Activated naive CD4-positive, alpha-beta T cell (primary cell): ENCODE measurements at regions not wholly inside any gene's neighbourhood (a gene's known extent, or its start where the extent isn't known, plus 50 kb on each side); places are given as distances from the start of the nearest gene placed in this dataset.
"Not testable (repeated sequence)": the region's sequence is repeated elsewhere in the genome, so short reads cannot be mapped to it uniquely, and the experiment has no call there.

ENCODE experiments used
- DNase-seq, 4 experiments: peaks; one replicate each; lab custom pipeline; 2025; lab: John Stamatoyannopoulos, UW

GRCh38 chr2:131738996-131739434, 211.3 kb downstream of the CCDC74A start:
- DNase-seq, result not testable (repeated sequence)

GRCh38 chr2:131753640-131754561, 226.2 kb downstream of the CCDC74A start:
- DNase-seq, result no peak

- no peak for DNase-seq
Observed at GRCh38 chr2:131754929-131755720, 227.4 kb downstream of the CCDC74A start.

GRCh38 chr2:131756141-131756907, 228.6 kb downstream of the CCDC74A start:
- no peak for DNase-seq

GRCh38 chr2:131758941-131759340, 231.3 kb downstream of the CCDC74A start:
- DNase-seq, result not testable (repeated sequence)

- DNase-seq, result not testable (repeated sequence)
Observed at GRCh38 chr2:131774955-131775555, 247.4 kb downstream of the CCDC74A start.

GRCh38 chr2:131775903-131776506, 248.3 kb downstream of the CCDC74A start:
- not testable (repeated sequence) for DNase-seq

- DNase-seq, result not testable (repeated sequence)
Observed at GRCh38 chr2:131780446-131780845, 252.8 kb downstream of the CCDC74A start.

GRCh38 chr2:131801210-131801744, 273.6 kb downstream of the CCDC74A start:
- DNase-seq, result no peak

- peak; percentile 39 to 71 (median 54) for DNase-seq
Observed at GRCh38 chr2:131801745-131802350, 274.2 kb downstream of the CCDC74A start.

- peak in 1 of 4 experiments; percentile 31 for DNase-seq
Observed at GRCh38 chr2:131802351-131802836, 274.7 kb downstream of the CCDC74A start.

GRCh38 chr2:131803237-131803636, 275.5 kb downstream of the CCDC74A start:
- DNase-seq, result not testable (repeated sequence)

- DNase-seq, result not testable (repeated sequence)
Observed at GRCh38 chr2:131812605-131813004, 284.9 kb downstream of the CCDC74A start.

GRCh38 chr2:131813378-131813777, 285.7 kb downstream of the CCDC74A start:
- not testable (repeated sequence) for DNase-seq

GRCh38 chr2:131818267-131818973, 290.7 kb downstream of the CCDC74A start:
- not testable (repeated sequence) for DNase-seq

GRCh38 chr2:131822237-131822721, 294.6 kb downstream of the CCDC74A start:
- DNase-seq, result not testable (repeated sequence)

GRCh38 chr2:131823058-131823457, 295.4 kb downstream of the CCDC74A start:
- not testable (repeated sequence) for DNase-seq

- DNase-seq, result not testable (repeated sequence)
Observed at GRCh38 chr2:131824986-131825385, 297.3 kb downstream of the CCDC74A start.

GRCh38 chr2:131827481-131828163, 299.9 kb downstream of the CCDC74A start:
- DNase-seq, result no peak
